PC-3 (cell line): ENCODE measurements at regions not wholly inside any gene's neighbourhood (a gene's known extent, or its start where the extent isn't known, plus 50 kb on each side); places are given as distances from the start of the nearest gene placed in this dataset.

Experiments
- EZH2 ChIP-seq: fragments of 300-600 bp; sonication (generic); IDR thresholded peaks from one replicate; pipeline ENCODE4 v1.6.1; 2017; ENCODE audit warnings: antibody characterized with exemption, mild to moderate bottlenecking, low read length; ENCODE audit not compliant: unreplicated experiment
- TF ChIP-seq, protein P1 (sequence below): fragments of 300-600 bp; sonication (generic); conservative IDR thresholded peaks from 2 replicates; pipeline ENCODE4 v1.5.1; 2017; ENCODE audit warnings: antibody characterized with exemption, low read depth, mild to moderate bottlenecking, low read length

GRCh38 chrX:85493821-85494220 is 114.4 kb upstream of the POF1B start:
- TF ChIP-seq, protein P1, sequence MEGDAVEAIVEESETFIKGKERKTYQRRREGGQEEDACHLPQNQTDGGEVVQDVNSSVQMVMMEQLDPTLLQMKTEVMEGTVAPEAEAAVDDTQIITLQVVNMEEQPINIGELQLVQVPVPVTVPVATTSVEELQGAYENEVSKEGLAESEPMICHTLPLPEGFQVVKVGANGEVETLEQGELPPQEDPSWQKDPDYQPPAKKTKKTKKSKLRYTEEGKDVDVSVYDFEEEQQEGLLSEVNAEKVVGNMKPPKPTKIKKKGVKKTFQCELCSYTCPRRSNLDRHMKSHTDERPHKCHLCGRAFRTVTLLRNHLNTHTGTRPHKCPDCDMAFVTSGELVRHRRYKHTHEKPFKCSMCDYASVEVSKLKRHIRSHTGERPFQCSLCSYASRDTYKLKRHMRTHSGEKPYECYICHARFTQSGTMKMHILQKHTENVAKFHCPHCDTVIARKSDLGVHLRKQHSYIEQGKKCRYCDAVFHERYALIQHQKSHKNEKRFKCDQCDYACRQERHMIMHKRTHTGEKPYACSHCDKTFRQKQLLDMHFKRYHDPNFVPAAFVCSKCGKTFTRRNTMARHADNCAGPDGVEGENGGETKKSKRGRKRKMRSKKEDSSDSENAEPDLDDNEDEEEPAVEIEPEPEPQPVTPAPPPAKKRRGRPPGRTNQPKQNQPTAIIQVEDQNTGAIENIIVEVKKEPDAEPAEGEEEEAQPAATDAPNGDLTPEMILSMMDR = no peak
- no peak for TF ChIP-seq EZH2
